ENCODE measurements at regions not wholly inside any gene's neighbourhood (a gene's known extent, or its start where the extent isn't known, plus 50 kb on each side); places are given as distances from the start of the nearest gene placed in this dataset.

GRCh38 chr6:126123226-126123625 lies 136.9 kb downstream of the TRMT11 start (continued):
- TF ChIP-seq KLF16 (IDR thresholded peaks at IDR 0.05) (peak; percentile 57), SMARCE1 (IDR thresholded peaks at IDR 0.05) (peak; percentile 87), TFE3 (CRISPR knock-in tag; IDR thresholded peaks at IDR 0.05) (no peak), ZBTB17 (CRISPR knock-in tag; IDR thresholded peaks at IDR 0.05) (no peak), FOXJ3 (CRISPR knock-in tag; IDR thresholded peaks at IDR 0.05) (no peak), NR2C1 (IDR thresholded peaks at IDR 0.05) (no peak), NR2C1 (tag; IDR thresholded peaks at IDR 0.05) (no peak), HOMEZ (CRISPR knock-in tag; IDR thresholded peaks at IDR 0.05) (no peak), NRF1 (conservative IDR thresholded peaks at IDR 0.05 in 1 of 2, IDR thresholded peaks at IDR 0.05 in 1 of 2) (peak; percentile 25 to 40; a peak in 2 of 4 replicates), ZSCAN32 (CRISPR knock-in tag; IDR thresholded peaks at IDR 0.05) (no peak), ZEB2 (IDR thresholded peaks at IDR 0.05) (peak; percentile 68), HOXB6 (CRISPR knock-in tag; IDR thresholded peaks at IDR 0.05; ENCODE audit: borderline replicate concordance) (no peak), GTF2E2 (tag; IDR thresholded peaks at IDR 0.05) (no peak), RBBP5 (IDR thresholded peaks at IDR 0.05; ENCODE audit: borderline replicate concordance, insufficient read depth, low read length, poor library complexity, severe bottlenecking) (no peak), ZNF511 (CRISPR knock-in tag; IDR thresholded peaks at IDR 0.05) (no peak), TRIM25 (IDR thresholded peaks at IDR 0.05; ENCODE audit: borderline replicate concordance) (no peak), PRPF4 (IDR thresholded peaks at IDR 0.05; ENCODE audit: insufficient read depth, low read depth, low read length, poor library complexity, severe bottlenecking) (no peak), ADNP (tag; IDR thresholded peaks at IDR 0.05) (no peak)
- TF ChIP-seq, protein P1, sequence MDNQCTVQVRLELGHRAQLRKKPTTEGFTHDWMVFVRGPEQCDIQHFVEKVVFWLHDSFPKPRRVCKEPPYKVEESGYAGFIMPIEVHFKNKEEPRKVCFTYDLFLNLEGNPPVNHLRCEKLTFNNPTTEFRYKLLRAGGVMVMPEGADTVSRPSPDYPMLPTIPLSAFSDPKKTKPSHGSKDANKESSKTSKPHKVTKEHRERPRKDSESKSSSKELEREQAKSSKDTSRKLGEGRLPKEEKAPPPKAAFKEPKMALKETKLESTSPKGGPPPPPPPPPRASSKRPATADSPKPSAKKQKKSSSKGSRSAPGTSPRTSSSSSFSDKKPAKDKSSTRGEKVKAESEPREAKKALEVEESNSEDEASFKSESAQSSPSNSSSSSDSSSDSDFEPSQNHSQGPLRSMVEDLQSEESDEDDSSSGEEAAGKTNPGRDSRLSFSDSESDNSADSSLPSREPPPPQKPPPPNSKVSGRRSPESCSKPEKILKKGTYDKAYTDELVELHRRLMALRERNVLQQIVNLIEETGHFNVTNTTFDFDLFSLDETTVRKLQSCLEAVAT (IDR thresholded peaks at IDR 0.05): 0 out of 4 replicates have a peak, but pooled peaks of 1 of the 2 experiments have one; percentile 14
- TF ChIP-seq, protein P2, sequence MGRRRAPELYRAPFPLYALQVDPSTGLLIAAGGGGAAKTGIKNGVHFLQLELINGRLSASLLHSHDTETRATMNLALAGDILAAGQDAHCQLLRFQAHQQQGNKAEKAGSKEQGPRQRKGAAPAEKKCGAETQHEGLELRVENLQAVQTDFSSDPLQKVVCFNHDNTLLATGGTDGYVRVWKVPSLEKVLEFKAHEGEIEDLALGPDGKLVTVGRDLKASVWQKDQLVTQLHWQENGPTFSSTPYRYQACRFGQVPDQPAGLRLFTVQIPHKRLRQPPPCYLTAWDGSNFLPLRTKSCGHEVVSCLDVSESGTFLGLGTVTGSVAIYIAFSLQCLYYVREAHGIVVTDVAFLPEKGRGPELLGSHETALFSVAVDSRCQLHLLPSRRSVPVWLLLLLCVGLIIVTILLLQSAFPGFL (CRISPR knock-in tag; IDR thresholded peaks at IDR 0.05): no peak
